ENCODE measurements at regions not wholly inside any gene's neighbourhood (a gene's known extent, or its start where the extent isn't known, plus 50 kb on each side); places are given as distances from the start of the nearest gene placed in this dataset.

- TF ChIP-seq CTCF (conservative IDR thresholded peaks at IDR 0.05) = no peak
- H3K27ac ChIP-seq = no peak overlapping the region
These were observed 567.4 kb downstream of the MED13L start for GRCh38 chr12:115710104-115710564.

- H3K27ac ChIP-seq = no peak overlapping the region
- no peak for TF ChIP-seq CTCF (conservative IDR thresholded peaks at IDR 0.05)
These were observed 567.9 kb downstream of the MED13L start for GRCh38 chr12:115709540-115710011.

GRCh38 chr12:115708801-115709200, 568.7 kb downstream of the MED13L start:
- no peak overlapping the region for H3K27ac ChIP-seq
- no peak for TF ChIP-seq CTCF (conservative IDR thresholded peaks at IDR 0.05)

GRCh38 chr12:115700896-115701465, 576.5 kb downstream of the MED13L start:
- TF ChIP-seq CTCF (conservative IDR thresholded peaks at IDR 0.05) = no peak
- H3K27ac ChIP-seq = no peak overlapping the region

GRCh38 chr12:115700081-115700480, 577.4 kb downstream of the MED13L start:
- no peak for TF ChIP-seq CTCF (conservative IDR thresholded peaks at IDR 0.05)
- no peak overlapping the region for H3K27ac ChIP-seq

GRCh38 chr12:115698257-115698656, 579.2 kb downstream of the MED13L start:
- no peak overlapping the region for H3K27ac ChIP-seq
- TF ChIP-seq CTCF (conservative IDR thresholded peaks at IDR 0.05) = no peak

GRCh38 chr12:115697340-115697739, 580.2 kb downstream of the MED13L start:
- no peak overlapping the region for H3K27ac ChIP-seq
- no peak for TF ChIP-seq CTCF (conservative IDR thresholded peaks at IDR 0.05)
